Right lobe of liver (tissue), 4 donors: ENCODE measurements at regions not wholly inside any gene's neighbourhood (a gene's known extent, or its start where the extent isn't known, plus 50 kb on each side); places are given as distances from the start of the nearest gene placed in this dataset.

Experiments
- POLR2A ChIP-seq: fragments of 450-650 bp; IDR thresholded peaks from one replicate; pipeline ENCODE4 v1.6.1; 2017; ENCODE audit warnings: antibody characterized with exemption, mild to moderate bottlenecking
- TF ChIP-seq, protein P1 (sequence below), 4 donors: fragments of 200-600 bp in 3 of 4; fragments of 450-650 bp in 1 of 4; IDR thresholded peaks; one replicate each; pipeline versions ENCODE4 v1.5.1 to v1.8.0; 2016 to 2022; ENCODE audit warnings: antibody characterized with exemption in 4 of 4, mild to moderate bottlenecking in 2 of 4
- donor health status: DM: no; HTN: no; CAD: no.
- donor health status: DM: no; HTN: no; CAD: no.
- donor health status: DM: no; HTN: yes; CAD: no.

GRCh38 chr16:76741623-76742022 is 449.4 kb upstream of the MON1B start:
- TF ChIP-seq, protein P1, sequence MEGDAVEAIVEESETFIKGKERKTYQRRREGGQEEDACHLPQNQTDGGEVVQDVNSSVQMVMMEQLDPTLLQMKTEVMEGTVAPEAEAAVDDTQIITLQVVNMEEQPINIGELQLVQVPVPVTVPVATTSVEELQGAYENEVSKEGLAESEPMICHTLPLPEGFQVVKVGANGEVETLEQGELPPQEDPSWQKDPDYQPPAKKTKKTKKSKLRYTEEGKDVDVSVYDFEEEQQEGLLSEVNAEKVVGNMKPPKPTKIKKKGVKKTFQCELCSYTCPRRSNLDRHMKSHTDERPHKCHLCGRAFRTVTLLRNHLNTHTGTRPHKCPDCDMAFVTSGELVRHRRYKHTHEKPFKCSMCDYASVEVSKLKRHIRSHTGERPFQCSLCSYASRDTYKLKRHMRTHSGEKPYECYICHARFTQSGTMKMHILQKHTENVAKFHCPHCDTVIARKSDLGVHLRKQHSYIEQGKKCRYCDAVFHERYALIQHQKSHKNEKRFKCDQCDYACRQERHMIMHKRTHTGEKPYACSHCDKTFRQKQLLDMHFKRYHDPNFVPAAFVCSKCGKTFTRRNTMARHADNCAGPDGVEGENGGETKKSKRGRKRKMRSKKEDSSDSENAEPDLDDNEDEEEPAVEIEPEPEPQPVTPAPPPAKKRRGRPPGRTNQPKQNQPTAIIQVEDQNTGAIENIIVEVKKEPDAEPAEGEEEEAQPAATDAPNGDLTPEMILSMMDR (IDR thresholded peaks at IDR 0.05) = no peak
- TF ChIP-seq POLR2A = no peak
